GM10266 (cell line): ENCODE measurements at regions not wholly inside any gene's neighbourhood (a gene's known extent, or its start where the extent isn't known, plus 50 kb on each side); places are given as distances from the start of the nearest gene placed in this dataset.

Experiments used
- DNase-seq: peaks from one replicate; pipeline ENCODE4 v3.0.0; 2012; ENCODE audit errors: extremely low spot score
- TF ChIP-seq, protein P1 (sequence below): IDR thresholded peaks from 2 replicates; pipeline ENCODE4 v1.5.1; 2012; ENCODE audit warnings: mild to moderate bottlenecking, low read depth; ENCODE audit not compliant: control insufficient read depth, insufficient read depth; ENCODE audit errors: missing control alignments

DNA sequence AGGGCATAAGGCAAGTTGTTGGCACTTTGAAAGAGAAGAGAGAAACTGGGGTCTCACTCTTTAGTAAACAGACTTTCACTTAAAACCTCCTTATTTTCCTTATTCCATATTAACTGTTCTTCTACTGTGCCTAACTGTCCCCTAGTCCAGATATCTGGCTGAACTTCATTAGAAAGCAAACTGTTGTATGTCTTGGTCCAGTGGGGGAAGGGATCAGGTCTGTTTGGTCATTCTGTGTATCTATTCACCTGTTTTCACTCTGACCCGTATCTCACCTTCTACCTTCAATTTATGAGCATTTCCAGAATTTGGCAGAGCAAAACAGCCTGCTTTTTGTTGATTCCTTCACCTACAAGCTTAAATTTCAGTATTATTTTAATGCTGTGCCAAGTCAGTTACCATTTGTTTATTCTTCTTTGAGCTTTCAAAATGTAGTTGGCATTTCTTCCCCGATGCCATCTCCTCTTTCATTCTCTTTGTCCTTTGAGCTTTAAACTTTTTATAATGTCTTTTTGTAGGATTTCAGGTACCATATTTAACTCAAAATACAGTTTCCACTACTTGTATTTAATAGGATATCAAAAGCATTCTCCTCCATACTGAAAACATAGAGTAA lies 188.6 kb upstream of the PPARGC1A start:
- DNase-seq: no peak
- TF ChIP-seq, protein P1, sequence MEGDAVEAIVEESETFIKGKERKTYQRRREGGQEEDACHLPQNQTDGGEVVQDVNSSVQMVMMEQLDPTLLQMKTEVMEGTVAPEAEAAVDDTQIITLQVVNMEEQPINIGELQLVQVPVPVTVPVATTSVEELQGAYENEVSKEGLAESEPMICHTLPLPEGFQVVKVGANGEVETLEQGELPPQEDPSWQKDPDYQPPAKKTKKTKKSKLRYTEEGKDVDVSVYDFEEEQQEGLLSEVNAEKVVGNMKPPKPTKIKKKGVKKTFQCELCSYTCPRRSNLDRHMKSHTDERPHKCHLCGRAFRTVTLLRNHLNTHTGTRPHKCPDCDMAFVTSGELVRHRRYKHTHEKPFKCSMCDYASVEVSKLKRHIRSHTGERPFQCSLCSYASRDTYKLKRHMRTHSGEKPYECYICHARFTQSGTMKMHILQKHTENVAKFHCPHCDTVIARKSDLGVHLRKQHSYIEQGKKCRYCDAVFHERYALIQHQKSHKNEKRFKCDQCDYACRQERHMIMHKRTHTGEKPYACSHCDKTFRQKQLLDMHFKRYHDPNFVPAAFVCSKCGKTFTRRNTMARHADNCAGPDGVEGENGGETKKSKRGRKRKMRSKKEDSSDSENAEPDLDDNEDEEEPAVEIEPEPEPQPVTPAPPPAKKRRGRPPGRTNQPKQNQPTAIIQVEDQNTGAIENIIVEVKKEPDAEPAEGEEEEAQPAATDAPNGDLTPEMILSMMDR: no peak

DNA sequence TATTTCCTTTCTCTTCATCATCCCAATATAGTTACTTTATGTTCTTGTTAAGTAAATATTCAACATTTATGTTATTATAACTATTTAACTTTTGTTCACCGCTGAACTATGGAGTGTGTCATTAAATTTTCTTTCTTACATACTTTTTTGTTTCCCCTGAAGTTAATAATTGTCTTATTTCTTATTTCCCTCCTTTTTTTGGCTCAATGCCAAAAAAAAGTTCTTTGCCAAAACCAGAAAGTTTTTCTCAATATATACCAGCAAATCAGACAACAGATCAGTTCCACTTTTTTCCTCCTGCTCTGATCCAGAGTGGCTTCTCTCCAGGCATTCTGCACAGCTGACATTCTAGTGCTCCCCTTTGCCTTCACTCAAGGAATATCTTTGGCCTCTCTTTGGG lies 187.0 kb upstream of the PPARGC1A start:
- TF ChIP-seq, protein P1: no peak
- no peak for DNase-seq

DNA sequence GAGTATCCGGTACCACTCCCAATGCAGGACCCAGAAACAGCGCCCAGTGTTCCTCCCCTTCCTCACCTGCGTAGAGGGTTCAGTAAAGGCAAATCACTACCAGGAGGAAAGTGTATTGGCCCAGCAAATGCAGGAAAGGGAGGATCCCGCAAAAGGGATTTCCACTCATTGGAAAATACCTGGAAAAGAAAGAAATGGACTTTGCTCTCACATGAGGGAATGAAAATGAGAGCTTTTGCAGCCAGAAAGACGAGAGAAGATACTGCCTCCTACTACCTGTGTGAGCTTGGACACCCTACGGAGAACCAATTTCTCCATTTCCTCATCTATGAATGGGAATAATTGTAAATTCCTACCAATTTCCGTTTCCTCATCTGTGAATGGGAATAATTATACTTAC lies 184.1 kb upstream of the PPARGC1A start:
- TF ChIP-seq, protein P1: no peak
- no peak for DNase-seq

DNA sequence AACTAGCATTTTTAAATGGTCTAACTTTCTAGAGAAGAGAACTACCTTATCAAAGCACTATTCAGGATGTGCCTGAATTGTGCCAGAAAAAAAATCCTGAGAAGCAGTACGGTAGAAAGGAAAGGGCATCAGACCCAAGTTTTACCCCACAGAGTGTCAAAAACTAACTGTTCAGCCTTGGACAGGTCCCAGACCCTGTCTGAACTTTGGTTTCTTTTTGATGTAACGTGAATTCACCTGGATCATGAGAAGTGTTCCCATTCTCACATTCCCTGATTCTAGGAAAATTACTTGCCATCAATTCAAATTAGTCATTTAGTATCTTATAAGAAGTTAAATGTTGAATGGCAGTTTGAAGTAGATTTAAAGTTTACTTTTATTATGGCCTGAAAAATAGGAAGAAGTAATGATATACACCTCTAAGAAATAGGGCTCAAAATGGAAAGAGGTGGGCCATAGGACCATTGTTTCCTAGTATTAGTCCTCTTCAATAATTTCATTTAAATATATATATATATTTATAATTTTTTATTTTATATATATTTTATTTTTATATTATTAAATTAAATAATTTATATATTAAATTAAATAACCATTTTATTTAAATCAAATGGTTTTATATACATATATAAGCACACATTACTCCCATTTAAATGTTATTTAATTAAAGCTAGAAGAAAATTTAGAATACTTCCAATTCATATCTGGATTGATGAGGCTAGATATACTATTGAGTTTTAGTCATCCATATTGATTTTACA lies 181.9 kb upstream of the PPARGC1A start:
- no peak for DNase-seq
- TF ChIP-seq, protein P1: no peak

DNA sequence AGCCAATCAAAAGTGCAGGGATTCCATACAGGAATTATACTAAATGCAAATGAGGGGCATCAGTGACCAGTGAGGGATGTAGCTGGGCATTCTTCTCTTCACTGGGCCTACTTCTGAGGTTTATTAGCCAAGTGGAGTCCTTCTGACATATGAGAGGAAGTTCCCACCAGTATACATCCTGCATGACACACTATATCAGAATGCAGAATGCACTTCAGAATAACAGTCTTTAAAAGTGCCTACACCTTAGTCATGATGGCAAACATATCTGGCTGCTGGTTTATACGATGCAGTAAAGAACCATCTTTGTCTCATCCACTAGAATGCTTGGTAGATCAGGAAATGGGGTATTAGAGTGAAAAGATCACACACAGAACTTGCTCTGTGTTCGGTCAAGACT lies 180.3 kb upstream of the PPARGC1A start:
- TF ChIP-seq, protein P1: no peak
- DNase-seq: no peak

DNA sequence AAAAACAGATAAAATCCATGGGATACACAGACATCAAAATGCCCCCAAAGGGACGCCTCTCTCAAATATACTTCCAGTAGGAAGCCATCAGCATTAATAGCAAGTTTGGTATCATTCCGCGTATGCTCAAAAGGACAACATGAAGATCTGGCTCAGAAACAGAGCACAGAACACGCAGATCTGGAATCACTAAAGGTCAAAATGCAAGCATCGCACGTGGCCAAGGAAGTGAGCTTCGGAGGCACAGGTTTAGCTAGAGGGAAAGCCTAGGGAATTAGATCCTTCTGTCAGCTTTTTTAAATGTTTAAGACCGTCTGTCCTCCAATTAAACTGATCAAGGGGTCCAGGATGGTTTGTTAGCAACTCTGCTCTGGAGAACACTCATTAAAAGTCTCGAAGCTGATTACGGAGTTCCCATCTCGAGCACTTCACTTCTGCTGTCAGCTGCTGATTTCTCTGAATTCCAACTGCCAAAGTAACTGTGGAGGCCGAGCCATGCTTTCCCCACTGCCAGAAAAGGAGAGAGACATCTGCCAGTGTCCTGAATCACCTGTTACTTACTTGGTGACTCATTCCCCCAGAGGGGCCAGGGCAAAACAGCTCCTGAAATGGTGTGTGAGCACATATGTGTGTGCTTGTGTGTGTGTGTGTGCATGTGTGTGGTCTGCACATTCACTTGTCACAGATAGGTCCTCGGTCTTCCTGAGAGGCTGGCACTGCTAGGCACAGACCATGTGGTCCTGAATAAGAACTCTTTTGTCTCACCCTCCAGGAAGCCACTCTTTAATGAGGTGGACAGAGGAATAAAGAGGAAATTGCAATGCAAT lies 177.7 kb upstream of the PPARGC1A start:
- TF ChIP-seq, protein P1: no peak
- DNase-seq: no peak
